DOHH2 (cell line): ENCODE measurements at regions not wholly inside any gene's neighbourhood (a gene's known extent, or its start where the extent isn't known, plus 50 kb on each side); places are given as distances from the start of the nearest gene placed in this dataset.

Experiments
- H3F3A ChIP-seq: fragments of 200-600 bp; sonication (generic), shearing (Covaris generic); 2 replicates; pipeline ENCODE4 v1.6.0; 2016; ENCODE audit warnings: antibody characterized with exemption, mild to moderate bottlenecking; ENCODE audit not compliant: control insufficient read depth, insufficient read depth
- H3K27ac ChIP-seq: fragments of 200-600 bp; sonication (generic); 2 replicates; pipeline ENCODE4 v1.5.1; 2014; ENCODE audit warnings: low read depth, mild to moderate bottlenecking, low read length, moderate library complexity
- H3K27me3 ChIP-seq: fragments of 200-600 bp; sonication (generic); 2 replicates; pipeline ENCODE4 v1.6.1; 2014; ENCODE audit warnings: mild to moderate bottlenecking, low read length, mixed read lengths; ENCODE audit not compliant: control insufficient read depth
- H3K36me3 ChIP-seq: fragments of 200-600 bp; sonication (generic); 2 replicates; pipeline ENCODE4 v1.6.1; 2014; ENCODE audit warnings: mild to moderate bottlenecking, low read length, moderate library complexity, mixed read lengths; ENCODE audit not compliant: control insufficient read depth
- H3K4me1 ChIP-seq: fragments of 200-600 bp; sonication (generic); 2 replicates; pipeline ENCODE4 v1.6.1; 2014; ENCODE audit warnings: mild to moderate bottlenecking, low read length, mixed read lengths; ENCODE audit not compliant: control insufficient read depth
- H3K4me2 ChIP-seq: fragments of 200-600 bp; sonication (generic); 2 replicates; pipeline ENCODE4 v1.6.0; 2014; ENCODE audit warnings: mild to moderate bottlenecking, low read length, moderate library complexity
- H3K4me3 ChIP-seq: fragments of 200-600 bp; sonication (generic); 2 replicates; pipeline ENCODE4 v1.5.1; 2014; ENCODE audit warnings: mild to moderate bottlenecking, low read length, mixed read lengths
- H3K79me2 ChIP-seq: fragments of 200-600 bp; sonication (generic); 2 replicates; pipeline ENCODE4 v1.6.1; 2014; ENCODE audit warnings: mild to moderate bottlenecking, low read length, mixed read lengths; ENCODE audit not compliant: control insufficient read depth
- H3K9me2 ChIP-seq: fragments of 200-600 bp; sonication (generic); replicated peaks from 2 replicates; pipeline ENCODE4 v1.6.1; 2014; ENCODE audit warnings: mild to moderate bottlenecking, low read length, mixed read lengths; ENCODE audit not compliant: control insufficient read depth
- H3K9me3 ChIP-seq: fragments of 200-600 bp; sonication (generic); 2 replicates; pipeline ENCODE4 v1.6.1; 2014; ENCODE audit warnings: antibody characterized with exemption, low read length, mixed read lengths; ENCODE audit not compliant: control insufficient read depth, insufficient read depth
- H4K20me1 ChIP-seq: fragments of 200-600 bp; sonication (generic); 2 replicates; pipeline ENCODE4 v1.6.0; 2014; ENCODE audit warnings: low read depth, mild to moderate bottlenecking, antibody characterized with exemption, low read length, moderate library complexity; ENCODE audit not compliant: control insufficient read depth, insufficient read depth
- EZH2phosphoT487 ChIP-seq: fragments of 200-600 bp; sonication (generic); IDR thresholded peaks from 2 replicates; pipeline ENCODE4 v1.6.1; 2017; ENCODE audit warnings: borderline replicate concordance, mild to moderate bottlenecking, antibody characterized with exemption, low read length, moderate library complexity, mixed read lengths
- TF ChIP-seq, protein P1 (sequence below): fragments of 200-600 bp; sonication (generic); IDR thresholded peaks from one replicate; pipeline ENCODE4 v1.5.1; 2014; ENCODE audit warnings: antibody characterized with exemption, mild to moderate bottlenecking, low read depth, low read length; ENCODE audit not compliant: poor library complexity, severe bottlenecking

GRCh38 chr1:36735436-36735835 is 252.7 kb upstream of the CSF3R start:
- H3K4me1 ChIP-seq, result no peaks in the 10 kb centered on the region
- no peaks in the 10 kb centered on the region for H3K9me3 ChIP-seq
- peaks cover 6% of the 10 kb centered on the region for H3K27me3 ChIP-seq
- no peaks in the 10 kb centered on the region for H3K36me3 ChIP-seq
- H3K9me2 ChIP-seq, result no peaks in the 10 kb centered on the region
- no peak overlapping the region for H3K4me2 ChIP-seq
- no peak overlapping the region for H3K4me3 ChIP-seq
- H3F3A ChIP-seq, result no peaks in the 10 kb centered on the region
- no peak for TF ChIP-seq EZH2phosphoT487
- TF ChIP-seq, protein P1, sequence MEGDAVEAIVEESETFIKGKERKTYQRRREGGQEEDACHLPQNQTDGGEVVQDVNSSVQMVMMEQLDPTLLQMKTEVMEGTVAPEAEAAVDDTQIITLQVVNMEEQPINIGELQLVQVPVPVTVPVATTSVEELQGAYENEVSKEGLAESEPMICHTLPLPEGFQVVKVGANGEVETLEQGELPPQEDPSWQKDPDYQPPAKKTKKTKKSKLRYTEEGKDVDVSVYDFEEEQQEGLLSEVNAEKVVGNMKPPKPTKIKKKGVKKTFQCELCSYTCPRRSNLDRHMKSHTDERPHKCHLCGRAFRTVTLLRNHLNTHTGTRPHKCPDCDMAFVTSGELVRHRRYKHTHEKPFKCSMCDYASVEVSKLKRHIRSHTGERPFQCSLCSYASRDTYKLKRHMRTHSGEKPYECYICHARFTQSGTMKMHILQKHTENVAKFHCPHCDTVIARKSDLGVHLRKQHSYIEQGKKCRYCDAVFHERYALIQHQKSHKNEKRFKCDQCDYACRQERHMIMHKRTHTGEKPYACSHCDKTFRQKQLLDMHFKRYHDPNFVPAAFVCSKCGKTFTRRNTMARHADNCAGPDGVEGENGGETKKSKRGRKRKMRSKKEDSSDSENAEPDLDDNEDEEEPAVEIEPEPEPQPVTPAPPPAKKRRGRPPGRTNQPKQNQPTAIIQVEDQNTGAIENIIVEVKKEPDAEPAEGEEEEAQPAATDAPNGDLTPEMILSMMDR, result no peak
- no peaks in the 10 kb centered on the region for H4K20me1 ChIP-seq
- no peaks in the 10 kb centered on the region for H3K79me2 ChIP-seq
- H3K27ac ChIP-seq, result no peak overlapping the region

DNA sequence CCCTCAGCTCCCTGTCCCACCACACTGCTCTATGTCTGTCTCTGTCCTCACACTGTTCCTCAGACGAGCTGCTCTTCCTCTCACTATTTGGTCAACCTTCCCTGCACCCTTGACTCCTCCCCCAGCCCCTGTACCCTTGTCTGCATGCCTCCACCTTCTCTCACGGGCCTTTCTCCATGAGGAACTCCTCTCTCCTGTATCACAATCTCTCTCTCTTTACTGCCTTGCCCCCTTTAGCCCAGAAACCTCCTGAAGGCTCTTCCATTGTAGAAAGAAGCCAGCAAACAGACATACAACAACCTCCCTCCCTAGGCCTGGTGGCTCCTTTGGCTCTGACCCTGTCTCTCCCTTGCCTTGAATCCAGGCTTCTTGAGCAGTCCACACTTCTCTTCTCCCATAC is 251.6 kb upstream of the CSF3R start:
- no peaks in the 10 kb centered on the region for H3K9me3 ChIP-seq
- H3K4me3 ChIP-seq, result no peak overlapping the region
- H3K79me2 ChIP-seq, result no peaks in the 10 kb centered on the region
- H3F3A ChIP-seq, result no peaks in the 10 kb centered on the region
- no peaks in the 10 kb centered on the region for H3K4me1 ChIP-seq
- no peaks in the 10 kb centered on the region for H4K20me1 ChIP-seq
- no peak overlapping the region for H3K4me2 ChIP-seq
- no peaks in the 10 kb centered on the region for H3K9me2 ChIP-seq
- H3K27ac ChIP-seq, result no peak overlapping the region
- peaks cover 6% of the 10 kb centered on the region for H3K27me3 ChIP-seq
- TF ChIP-seq, protein P1, result no peak
- no peak for TF ChIP-seq EZH2phosphoT487
- H3K36me3 ChIP-seq, result no peaks in the 10 kb centered on the region

DNA sequence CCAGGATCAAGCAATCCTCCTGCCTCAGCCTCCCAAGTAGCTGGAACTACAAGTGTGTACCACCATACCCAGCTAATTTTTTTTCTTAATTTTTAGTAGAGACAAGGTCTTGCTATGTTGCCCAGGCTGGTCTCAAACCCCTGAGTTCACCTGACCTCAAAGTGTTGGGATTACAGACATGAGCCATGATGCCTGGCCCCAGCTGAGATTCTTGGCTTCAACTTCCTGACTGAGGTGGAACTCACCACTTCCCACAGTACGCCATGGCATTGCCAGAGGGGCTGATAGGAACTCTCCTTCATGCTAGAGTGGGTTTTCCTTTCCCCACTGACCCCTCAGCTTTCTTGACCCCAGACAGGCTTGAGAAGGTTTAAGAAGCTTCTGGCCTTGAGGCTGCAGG is 251.0 kb upstream of the CSF3R start:
- no peak overlapping the region for H3K4me3 ChIP-seq
- H4K20me1 ChIP-seq, result no peaks in the 10 kb centered on the region
- H3F3A ChIP-seq, result no peaks in the 10 kb centered on the region
- H3K36me3 ChIP-seq, result no peaks in the 10 kb centered on the region
- H3K9me3 ChIP-seq, result no peaks in the 10 kb centered on the region
- no peaks in the 10 kb centered on the region for H3K4me1 ChIP-seq
- H3K79me2 ChIP-seq, result no peaks in the 10 kb centered on the region
- TF ChIP-seq, protein P1, result no peak
- no peak for TF ChIP-seq EZH2phosphoT487
- no peak overlapping the region for H3K27ac ChIP-seq
- H3K4me2 ChIP-seq, result no peak overlapping the region
- H3K27me3 ChIP-seq, result peaks cover 6% of the 10 kb centered on the region
- no peaks in the 10 kb centered on the region for H3K9me2 ChIP-seq

DNA sequence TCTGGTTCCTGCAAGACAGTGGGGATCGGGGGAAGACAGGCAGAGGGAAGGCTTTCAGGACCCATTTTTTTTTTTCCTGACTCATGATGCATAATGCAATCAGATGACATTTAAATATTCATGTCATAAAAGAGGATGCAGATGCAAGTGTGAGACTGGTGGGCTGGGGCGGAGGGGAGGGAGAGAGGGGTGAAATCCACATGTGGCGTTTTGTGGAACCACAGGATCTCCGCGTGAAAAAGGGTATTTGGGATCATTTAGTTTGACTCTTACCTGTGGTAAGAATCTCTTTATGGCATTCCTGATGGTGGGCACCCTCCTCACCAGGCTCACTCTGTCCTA is 249.3 kb upstream of the CSF3R start:
- H3K9me2 ChIP-seq, result no peaks in the 10 kb centered on the region
- H3K79me2 ChIP-seq, result no peaks in the 10 kb centered on the region
- no peak overlapping the region for H3K27ac ChIP-seq
- no peaks in the 10 kb centered on the region for H3K4me1 ChIP-seq
- TF ChIP-seq, protein P1, result no peak
- TF ChIP-seq EZH2phosphoT487, result no peak
- no peaks in the 10 kb centered on the region for H3K27me3 ChIP-seq
- no peak overlapping the region for H3K4me2 ChIP-seq
- no peaks in the 10 kb centered on the region for H3K36me3 ChIP-seq
- H3K9me3 ChIP-seq, result no peaks in the 10 kb centered on the region
- no peaks in the 10 kb centered on the region for H3F3A ChIP-seq
- no peaks in the 10 kb centered on the region for H4K20me1 ChIP-seq
- no peak overlapping the region for H3K4me3 ChIP-seq
